HG03060 (cell line): ENCODE measurements at regions not wholly inside any gene's neighbourhood (a gene's known extent, or its start where the extent isn't known, plus 50 kb on each side); places are given as distances from the start of the nearest gene placed in this dataset.

Source experiments
- ATAC-seq: cut with Tn5 transposase; IDR thresholded peaks from one replicate; pipeline ENCODE4 v1.9.1; 2021; ENCODE audit warnings: low read depth, moderate number of reproducible peaks; ENCODE audit not compliant: unreplicated experiment

DNA sequence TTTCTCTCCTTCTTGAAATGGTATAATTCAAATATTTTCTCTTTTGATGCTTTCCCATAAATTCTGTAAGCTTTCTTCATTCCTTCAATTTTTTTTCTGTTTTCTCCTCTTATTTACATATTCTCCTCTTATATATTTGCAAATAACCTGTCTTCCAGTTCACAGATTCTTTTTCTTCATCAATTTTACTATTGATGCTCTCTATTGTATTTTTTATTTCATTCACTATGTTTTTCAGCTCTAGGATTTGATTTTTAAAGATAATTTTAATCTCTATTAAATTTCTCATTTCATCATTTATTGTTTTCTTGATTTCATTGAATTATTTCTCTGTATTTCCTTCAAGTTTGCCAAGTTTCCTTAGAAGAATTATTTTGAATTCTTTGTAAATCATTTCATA lies 54.0 kb upstream of the PRPS1L1 start:
- ATAC-seq, result no peak

DNA sequence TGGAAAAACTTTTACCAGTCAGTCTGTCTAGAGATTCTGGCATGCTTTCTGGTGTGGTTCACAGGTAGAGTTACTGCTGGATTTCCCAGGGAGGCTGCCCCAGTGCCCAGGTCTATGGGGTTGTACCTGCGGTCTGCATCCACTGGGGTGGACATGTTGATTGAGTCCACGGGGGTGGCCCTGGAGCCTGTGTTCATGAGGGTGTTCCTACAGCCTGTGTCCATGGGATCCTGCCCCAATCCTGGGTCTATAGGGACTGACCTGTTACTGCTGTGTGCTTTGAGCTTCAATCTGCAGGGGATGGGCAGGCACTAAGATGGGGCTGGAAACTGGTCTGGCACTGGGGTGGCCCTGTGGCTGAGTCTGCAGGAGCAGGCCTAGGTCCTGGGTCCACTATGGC lies 54.5 kb upstream of the PRPS1L1 start:
- no peak for ATAC-seq

- ATAC-seq, result no peak
These were observed 58.7 kb upstream of the PRPS1L1 start for GRCh38 chr7:18086165-18087025.

DNA sequence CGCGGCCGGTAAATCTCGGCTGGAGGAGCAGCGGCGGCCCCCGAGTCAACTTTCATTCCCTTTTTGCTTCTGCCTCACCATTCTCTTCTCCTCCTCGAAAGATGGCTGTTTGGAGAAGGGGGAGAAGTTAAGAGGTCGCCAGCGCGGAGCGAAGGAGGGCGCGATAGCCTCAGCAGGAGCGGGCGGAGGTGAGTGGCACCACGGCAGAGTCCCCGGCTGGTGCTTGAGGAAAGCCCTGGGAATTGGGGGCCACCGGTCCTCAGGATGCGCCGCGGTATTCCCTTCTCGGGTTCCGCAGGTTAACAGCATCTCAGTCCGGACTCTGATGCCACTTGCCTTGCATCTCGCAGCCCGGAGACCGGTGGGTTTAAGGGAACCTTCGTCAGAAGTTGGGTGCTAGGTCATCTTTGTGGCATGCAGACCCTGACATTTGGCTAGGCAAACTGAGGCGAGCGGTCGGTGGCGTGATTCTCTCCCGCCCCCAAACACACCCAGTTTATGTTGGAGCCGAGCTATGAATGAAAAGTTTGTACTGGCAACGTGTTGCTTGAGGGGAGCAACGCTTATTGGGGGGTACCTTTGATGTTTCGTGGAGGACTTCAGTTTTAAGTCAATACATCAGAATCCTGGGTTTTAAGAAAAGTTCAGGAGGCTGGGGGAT lies 59.5 kb upstream of the PRPS1L1 start:
- no peak for ATAC-seq

GRCh38 chr7:18087687-18088078 lies 60.0 kb upstream of the PRPS1L1 start:
- no peak for ATAC-seq

DNA sequence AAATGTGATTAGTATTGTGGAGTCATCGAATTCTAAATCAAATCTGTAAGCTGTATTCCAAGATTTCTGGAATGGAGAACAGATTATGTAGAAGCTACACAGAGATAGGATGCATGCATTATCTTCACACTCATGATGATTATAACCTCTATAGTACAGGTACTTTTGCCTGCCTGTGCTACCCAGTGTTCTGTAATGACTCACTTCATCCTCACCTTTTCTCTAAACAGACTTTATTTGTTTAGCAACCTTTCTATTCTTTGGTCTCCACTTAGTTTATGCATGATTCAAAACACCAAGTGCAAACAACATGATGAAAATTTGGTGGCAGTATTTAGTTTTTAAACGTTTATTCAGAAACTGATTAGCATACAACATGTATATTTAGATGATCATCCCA lies 68.4 kb upstream of the PRPS1L1 start:
- ATAC-seq, result no peak

DNA sequence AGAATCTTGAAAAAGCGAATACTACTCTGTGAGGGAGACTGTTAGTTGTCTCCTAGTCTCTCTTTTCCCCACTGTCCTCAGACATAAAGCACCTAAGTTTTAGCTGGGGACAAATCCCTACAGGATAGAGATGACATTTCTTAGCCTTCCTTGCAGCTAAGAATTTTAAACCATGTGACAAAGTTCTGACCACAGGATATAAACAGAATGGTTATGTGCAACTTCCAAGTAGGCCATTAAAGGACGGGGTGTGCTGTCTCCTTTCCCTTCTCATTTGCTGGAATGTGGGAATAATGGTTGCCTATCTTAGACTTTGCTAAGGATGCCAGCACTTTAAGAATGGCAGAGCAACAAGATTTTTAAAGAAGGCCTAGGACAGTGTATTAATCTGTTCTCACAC lies 74.9 kb upstream of the PRPS1L1 start:
- no peak for ATAC-seq

DNA sequence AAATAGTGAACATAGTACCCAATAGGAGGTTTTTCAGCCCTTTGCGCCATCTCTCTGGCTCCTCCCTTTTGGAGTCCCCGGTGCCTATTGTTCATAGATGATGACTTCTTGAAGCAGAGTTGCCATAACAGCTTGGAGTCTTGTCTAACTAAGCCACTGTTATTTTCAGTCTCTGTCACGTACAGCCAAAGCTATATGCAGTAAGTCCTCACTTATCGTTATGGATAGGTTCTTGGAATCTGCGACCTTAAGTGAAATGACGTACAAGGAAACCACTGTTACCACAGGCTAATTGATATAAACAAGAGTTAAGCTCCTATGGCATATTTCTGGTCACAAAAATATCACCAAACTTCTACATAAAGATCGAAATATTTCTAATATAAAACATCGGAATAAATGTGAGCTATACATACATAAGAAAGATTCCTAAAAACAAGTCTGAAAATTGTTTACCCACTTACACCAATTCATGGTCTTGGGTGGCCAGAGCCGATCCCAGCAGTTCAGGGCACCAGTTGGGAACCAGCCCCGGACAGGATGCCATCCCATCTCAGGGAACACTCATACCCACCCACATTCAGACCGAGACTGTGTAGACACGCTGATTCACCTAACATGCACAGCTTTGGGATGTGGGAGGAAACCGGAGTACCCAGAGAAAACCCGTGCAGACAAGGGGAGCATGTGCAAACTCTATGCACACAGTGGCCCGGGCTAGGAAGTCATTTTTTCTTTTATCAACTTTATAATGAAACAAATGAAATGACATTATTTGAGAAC lies 76.0 kb upstream of the PRPS1L1 start:
- ATAC-seq, result no peak

DNA sequence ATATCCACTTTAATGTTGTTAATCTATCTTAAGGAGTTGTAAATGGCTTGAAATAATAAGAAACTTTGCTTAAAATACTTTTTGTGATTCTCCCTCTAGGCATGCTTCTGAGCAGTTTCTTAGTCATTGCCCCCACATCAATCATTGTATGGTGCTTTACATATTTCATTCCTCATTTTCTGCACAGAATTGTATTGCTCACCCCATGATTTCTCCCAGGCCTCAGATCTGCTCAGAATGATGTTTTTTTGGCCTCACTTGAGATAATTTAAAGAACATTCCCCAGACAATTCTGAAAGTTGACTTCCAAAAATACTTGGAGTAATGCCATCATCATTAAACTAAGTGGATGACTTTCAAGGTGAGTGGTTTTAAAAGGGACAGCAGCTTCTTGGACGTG lies 82.1 kb upstream of the PRPS1L1 start:
- no peak for ATAC-seq

- ATAC-seq, result no peak
These were observed 89.0 kb upstream of the PRPS1L1 start for GRCh38 chr7:18116661-18117060.

DNA sequence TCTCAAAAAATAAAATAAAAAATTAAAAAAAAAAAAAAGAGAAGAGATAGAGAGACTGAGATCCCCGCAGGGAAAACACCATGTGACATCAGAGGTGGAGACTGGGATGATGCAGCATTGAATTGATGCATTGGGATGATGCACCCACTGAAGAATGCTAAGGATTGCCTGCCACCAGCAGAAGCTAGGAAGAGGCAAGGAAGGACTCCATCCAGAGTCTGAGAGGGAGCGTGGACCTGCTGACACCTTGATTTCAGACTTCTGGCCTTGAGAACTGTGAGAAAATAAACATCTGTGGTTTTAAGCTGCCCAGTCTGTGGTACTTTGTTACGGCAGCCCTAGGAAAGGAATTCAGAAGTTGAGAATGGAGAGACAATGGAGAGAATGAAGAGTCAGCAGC lies 89.8 kb upstream of the PRPS1L1 start:
- ATAC-seq, result no peak

- ATAC-seq, result no peak
These were observed 92.3 kb upstream of the PRPS1L1 start for GRCh38 chr7:18119985-18120384.

DNA sequence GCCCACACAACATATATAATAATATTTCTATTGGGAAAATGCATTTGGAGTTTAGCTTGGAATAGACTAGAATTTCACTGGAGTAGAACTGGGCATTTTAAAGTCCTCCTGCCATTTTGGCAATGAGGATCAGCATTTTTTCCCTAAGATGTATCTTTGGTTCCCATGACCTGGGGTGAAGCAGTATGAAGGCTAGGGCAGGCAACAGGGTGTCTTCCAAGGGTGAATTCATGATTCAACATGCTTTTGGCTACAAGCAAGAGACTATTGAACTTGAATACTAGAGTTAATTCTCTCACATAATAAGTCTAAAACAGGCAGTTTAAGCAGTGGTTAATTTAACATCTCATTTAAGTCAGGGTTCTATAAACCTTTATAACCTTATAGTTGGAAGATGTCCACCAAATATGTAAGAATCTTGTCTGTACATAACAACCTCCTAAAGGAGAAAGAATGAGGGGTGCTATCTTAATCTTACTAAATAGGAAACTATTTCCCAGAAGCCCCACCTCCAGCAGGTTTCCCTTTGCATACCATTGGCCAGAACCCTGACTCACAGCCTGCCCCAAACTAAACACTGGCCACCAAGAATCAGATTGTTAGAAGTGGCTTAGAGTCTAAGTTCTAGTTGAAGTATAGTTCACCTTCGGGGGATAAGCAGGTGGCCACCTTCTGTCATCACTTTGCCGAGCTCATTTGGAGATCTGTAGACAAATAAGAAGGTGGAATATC lies 96.0 kb upstream of the PRPS1L1 start:
- no peak for ATAC-seq

DNA sequence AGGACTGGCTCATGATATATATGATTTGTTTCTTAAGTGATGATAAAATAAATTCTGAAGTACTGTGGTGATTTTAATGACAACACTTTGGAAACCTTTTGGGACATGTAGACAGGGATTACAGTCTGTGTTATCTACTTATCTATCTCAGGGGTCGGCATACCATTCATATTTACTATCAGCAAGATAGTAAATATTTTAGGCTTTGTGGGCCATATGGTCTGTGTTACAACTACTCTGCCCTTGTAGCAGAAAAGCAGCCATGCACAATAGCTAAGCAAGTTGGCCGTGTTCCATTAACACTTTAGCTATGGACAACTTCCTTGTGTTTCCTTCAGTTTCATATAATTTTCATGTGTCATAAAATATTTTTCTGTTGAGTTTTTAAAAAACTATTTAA lies 97.8 kb upstream of the PRPS1L1 start:
- no peak for ATAC-seq

DNA sequence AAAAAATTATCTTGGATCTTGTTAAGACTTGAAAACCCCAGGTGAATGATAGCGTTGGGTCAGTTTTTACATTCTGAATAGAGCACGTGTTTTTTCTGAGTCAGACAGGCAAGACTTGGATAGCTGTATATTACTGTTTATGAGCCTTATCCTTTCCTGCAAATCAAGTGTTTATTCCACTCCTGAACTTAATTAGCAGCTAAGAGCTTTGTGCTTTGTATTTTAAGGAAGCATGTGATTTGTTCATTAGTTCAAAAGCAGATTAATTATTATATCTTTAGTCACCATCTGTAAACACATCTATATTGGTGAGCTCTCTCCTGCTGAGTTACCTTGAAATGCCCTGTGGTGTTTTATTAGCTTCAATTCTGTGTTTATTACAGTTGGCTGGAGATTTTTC lies 98.6 kb upstream of the PRPS1L1 start:
- ATAC-seq, result no peak

DNA sequence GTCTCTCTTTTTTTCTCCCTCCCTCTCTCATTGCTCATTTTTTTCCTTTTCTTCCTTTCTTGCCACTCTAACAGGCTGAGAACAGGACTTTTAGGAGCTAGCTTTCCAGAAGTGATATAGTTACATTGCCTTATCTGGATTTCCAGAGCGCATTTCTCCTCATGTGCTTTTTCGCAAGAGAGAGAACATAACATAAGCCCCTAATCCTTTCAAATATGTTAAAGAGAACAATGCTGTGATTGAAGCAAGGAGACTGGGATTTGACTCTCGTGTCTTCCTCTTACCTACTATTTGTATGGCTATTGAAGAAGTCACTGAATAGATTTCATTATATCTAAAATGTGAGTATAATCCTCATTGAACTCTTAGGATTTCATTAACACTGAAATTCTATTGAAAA lies 101.2 kb upstream of the PRPS1L1 start:
- no peak for ATAC-seq

- ATAC-seq, result no peak
These were observed 105.2 kb upstream of the PRPS1L1 start for GRCh38 chr7:18132811-18133210.

GRCh38 chr7:18133921-18134320 lies 106.3 kb upstream of the PRPS1L1 start:
- no peak for ATAC-seq

DNA sequence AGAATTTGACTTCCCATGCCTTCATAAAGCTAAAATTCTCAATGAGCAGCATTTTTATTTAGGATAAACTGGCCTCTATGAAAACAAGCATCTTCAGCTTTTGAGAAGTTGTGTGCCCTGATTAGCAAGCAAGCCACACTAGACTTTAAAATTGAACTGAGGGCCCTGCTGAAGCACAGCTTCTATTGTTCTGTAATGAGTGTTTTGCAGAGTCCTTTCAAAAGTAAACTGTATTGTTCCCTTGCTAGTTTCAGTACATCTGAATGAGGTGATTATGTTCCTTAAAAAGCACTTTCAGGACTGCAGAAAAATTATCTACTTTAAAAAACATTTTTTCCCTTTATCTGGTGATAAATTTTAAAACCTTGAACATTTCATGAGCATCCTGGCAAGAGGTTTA lies 113.3 kb upstream of the PRPS1L1 start:
- no peak for ATAC-seq

DNA sequence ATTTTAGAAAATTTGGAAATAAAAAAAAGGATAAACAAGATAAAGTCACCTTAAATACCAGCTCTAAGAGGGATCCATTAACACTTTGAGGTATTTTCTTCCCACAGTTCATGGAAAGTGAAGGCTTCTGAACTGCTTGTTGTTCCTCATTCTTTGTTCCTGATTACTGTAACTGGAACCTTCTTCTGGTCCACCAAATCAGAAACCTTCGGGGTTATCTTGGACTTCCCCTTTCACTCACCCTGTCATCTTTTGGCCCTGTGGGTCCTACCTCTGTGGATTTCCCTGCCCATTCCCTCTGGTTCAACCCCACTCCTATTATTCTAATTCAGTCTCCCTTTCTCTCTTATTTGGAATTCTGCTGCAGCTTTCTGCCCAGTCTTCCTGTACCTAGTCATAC lies 116.5 kb upstream of the PRPS1L1 start:
- ATAC-seq, result no peak

DNA sequence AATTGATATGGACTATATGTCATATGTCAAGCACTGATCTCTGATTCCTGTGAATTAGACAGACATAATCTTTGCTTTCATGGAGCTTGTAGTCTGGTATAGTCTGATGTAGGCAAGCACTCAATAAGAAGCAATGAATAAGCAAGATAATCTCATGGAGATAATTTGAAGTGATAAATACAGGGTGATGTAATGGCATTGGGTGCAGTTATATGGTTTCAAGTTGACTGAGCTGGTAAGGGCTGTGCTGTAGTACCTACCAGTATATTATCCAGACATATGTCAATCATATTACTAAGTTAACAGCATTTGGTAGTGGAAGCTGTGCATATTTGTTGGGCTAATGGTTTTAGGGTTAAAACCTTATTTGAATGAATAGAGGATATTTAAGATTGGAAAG lies 117.5 kb upstream of the PRPS1L1 start:
- no peak for ATAC-seq
